Left lung (tissue), 4 donors: ENCODE measurements at regions not wholly inside any gene's neighbourhood (a gene's known extent, or its start where the extent isn't known, plus 50 kb on each side); places are given as distances from the start of the nearest gene placed in this dataset.
"Not testable (repeated sequence)": the region's sequence is repeated elsewhere in the genome, so short reads cannot be mapped to it uniquely, and the experiment has no call there.

Experiments used
- ATAC-seq: fragments of 200-7000 bp; cut with Tn5 transposase; one replicate; pipeline ENCODE4 v1.9.1; 2020; ENCODE audit warnings: moderate library complexity
- DNase-seq, 4 donors: peaks; one replicate each; pipeline ENCODE4 v3.0.0-alpha.2; 2013 to 2020
- H3K27ac ChIP-seq, 2 donors: fragments of 200-600 bp; sonication (generic) in 1 of 2; one replicate each; pipeline versions ENCODE4 v1.5.0 to v1.8.0; 2020 to 2021
- H3K27me3 ChIP-seq, 2 donors: fragments of 200-600 bp; sonication (generic) in 1 of 2; one replicate each; pipeline versions ENCODE4 v1.5.0 to v1.8.0; 2020 to 2021
- H3K36me3 ChIP-seq, 2 donors: fragments of 200-600 bp; sonication (generic) in 1 of 2; one replicate each; pipeline versions ENCODE4 v1.5.0 to v1.8.0; 2020 to 2021
- H3K4me1 ChIP-seq, 2 donors: fragments of 200-600 bp; one replicate each; pipeline ENCODE4 v1.8.0; 2021
- H3K4me3 ChIP-seq, 2 donors: fragments of 200-600 bp; sonication (generic) in 1 of 2; one replicate each; pipeline versions ENCODE4 v1.5.0 to v1.8.0; 2020 to 2021; ENCODE audit warnings: mild to moderate bottlenecking in 1 of 2
- H3K9me3 ChIP-seq, 2 donors: fragments of 200-600 bp; sonication (generic) in 1 of 2; one replicate each; pipeline versions ENCODE4 v1.5.0 to v1.8.0; 2020 to 2021
- intact Hi-C, 2 donors: fragments of 100-400 bp; cut with DNase I; formaldehyde crosslinking; loops; one replicate each; pipeline versions ENCODE4 v1.11.2 to v1.14.2; 2022
- donor health status: DM: no; HTN: yes; CAD: no.
- donor health status: DM: no; HTN: no; CAD: no.

GRCh38 chrY:24272852-24273251, 225.0 kb upstream of the CDY1B start:
- DNase-seq, H3K4me3 ChIP-seq, intact Hi-C loops, ATAC-seq, H3K36me3 ChIP-seq, H3K4me1 ChIP-seq, H3K27me3 ChIP-seq, H3K9me3 ChIP-seq, H3K27ac ChIP-seq: not testable (repeated sequence)

GRCh38 chrY:24270659-24271058, 222.8 kb upstream of the CDY1B start:
- not testable (repeated sequence) for H3K4me3 ChIP-seq
- ATAC-seq, result peak; percentile 83

GRCh38 chrY:24262176-24262575, 214.4 kb upstream of the CDY1B start:
- H3K27ac ChIP-seq, ATAC-seq, H3K4me1 ChIP-seq, intact Hi-C loops, H3K27me3 ChIP-seq, DNase-seq, H3K4me3 ChIP-seq, H3K36me3 ChIP-seq, H3K9me3 ChIP-seq: not testable (repeated sequence)

More at GRCh38 chrY:24270659-24271058, 222.8 kb upstream of the CDY1B start:
- H3K27ac ChIP-seq, H3K9me3 ChIP-seq, H3K27me3 ChIP-seq, H3K4me1 ChIP-seq, DNase-seq, intact Hi-C loops, H3K36me3 ChIP-seq: not testable (repeated sequence)

GRCh38 chrY:24261417-24261816, 213.6 kb upstream of the CDY1B start:
- H3K27me3 ChIP-seq, H3K4me1 ChIP-seq, H3K36me3 ChIP-seq, DNase-seq, H3K27ac ChIP-seq, intact Hi-C loops, ATAC-seq, H3K4me3 ChIP-seq, H3K9me3 ChIP-seq: not testable (repeated sequence)

- DNase-seq, ATAC-seq, H3K27ac ChIP-seq, H3K4me1 ChIP-seq, H3K36me3 ChIP-seq, H3K9me3 ChIP-seq, H3K27me3 ChIP-seq, H3K4me3 ChIP-seq, intact Hi-C loops: not testable (repeated sequence)
Measured at GRCh38 chrY:24250218-24250860, 202.5 kb upstream of the CDY1B start.
